Upper lobe of left lung (tissue), 6 donors: ENCODE measurements at regions not wholly inside any gene's neighbourhood (a gene's known extent, or its start where the extent isn't known, plus 50 kb on each side); places are given as distances from the start of the nearest gene placed in this dataset.

Source experiments
- ATAC-seq, 2 donors: fragments of 200-7000 bp; cut with Tn5 transposase; one replicate each; pipeline ENCODE4 v1.9.1; 2022; ENCODE audit warnings: mild to moderate bottlenecking in 2 of 2, moderate library complexity in 2 of 2; ENCODE audit not compliant: low FRiP score in 2 of 2
- DNase-seq, 2 donors: peaks; one replicate each; pipeline ENCODE4 v3.0.0-alpha.2; 2019 to 2020
- H3K27ac ChIP-seq, 4 donors: fragments of 200-600 bp; sonication (generic); one replicate each; pipeline ENCODE4 v1.5.1; 2016 to 2019
- H3K27me3 ChIP-seq, 4 donors: fragments of 200-600 bp; sonication (generic); one replicate each; pipeline ENCODE4 v1.5.1; 2017 to 2019
- H3K36me3 ChIP-seq, 4 donors: fragments of 200-600 bp; sonication (generic); one replicate each; pipeline ENCODE4 v1.5.1; 2016 to 2019
- H3K4me1 ChIP-seq, 4 donors: fragments of 200-600 bp; sonication (generic); one replicate each; pipeline ENCODE4 v1.5.1; 2018 to 2019
- H3K4me3 ChIP-seq, 4 donors: fragments of 200-600 bp; sonication (generic); one replicate each; pipeline ENCODE4 v1.5.1; 2017 to 2019; ENCODE audit warnings: mild to moderate bottlenecking in 2 of 4, moderate library complexity in 1 of 4
- H3K9me3 ChIP-seq, 4 donors: fragments of 200-600 bp; sonication (generic); one replicate each; pipeline ENCODE4 v1.5.1; 2018 to 2019
- CTCF ChIP-seq, 6 experiments: fragments of 450-650 bp in 4 of 6; fragments of 200-600 bp in 2 of 6; sonication (generic) in 2 of 6; IDR thresholded peaks; one replicate each; pipeline ENCODE4 v1.5.1; 2016 to 2019; ENCODE audit warnings: antibody characterized with exemption in 6 of 6
- EP300 ChIP-seq, 4 donors: sonication (generic); formaldehyde crosslinking; IDR thresholded peaks; one replicate each; pipeline ENCODE4 v1.5.1; 2017; ENCODE audit warnings: antibody characterized with exemption in 4 of 4, control low read depth in 2 of 4
- POLR2A ChIP-seq, 4 donors: fragments of 450-650 bp; IDR thresholded peaks; one replicate each; pipeline ENCODE4 v1.5.1; 2016 to 2017; ENCODE audit warnings: antibody characterized with exemption in 4 of 4, mild to moderate bottlenecking in 2 of 4
- POLR2AphosphoS5 ChIP-seq, 2 donors: sonication (generic); formaldehyde crosslinking; IDR thresholded peaks; one replicate each; pipeline ENCODE4 v1.5.1; 2017; ENCODE audit warnings: antibody characterized with exemption in 2 of 2
- WGBS, 2 donors: methylation state at CpG; one replicate each; pipeline ENCODE4 v1.1.5; 2017 to 2018; 5-methylcytosine and 5-hydroxymethylcytosine counted together
- donor health status: DM: no; HTN: no; CAD: no; lungs with moderate emphysema.
- donor health status: DM: no; HTN: yes; CAD: no; lungs with severe emphysema.

DNA sequence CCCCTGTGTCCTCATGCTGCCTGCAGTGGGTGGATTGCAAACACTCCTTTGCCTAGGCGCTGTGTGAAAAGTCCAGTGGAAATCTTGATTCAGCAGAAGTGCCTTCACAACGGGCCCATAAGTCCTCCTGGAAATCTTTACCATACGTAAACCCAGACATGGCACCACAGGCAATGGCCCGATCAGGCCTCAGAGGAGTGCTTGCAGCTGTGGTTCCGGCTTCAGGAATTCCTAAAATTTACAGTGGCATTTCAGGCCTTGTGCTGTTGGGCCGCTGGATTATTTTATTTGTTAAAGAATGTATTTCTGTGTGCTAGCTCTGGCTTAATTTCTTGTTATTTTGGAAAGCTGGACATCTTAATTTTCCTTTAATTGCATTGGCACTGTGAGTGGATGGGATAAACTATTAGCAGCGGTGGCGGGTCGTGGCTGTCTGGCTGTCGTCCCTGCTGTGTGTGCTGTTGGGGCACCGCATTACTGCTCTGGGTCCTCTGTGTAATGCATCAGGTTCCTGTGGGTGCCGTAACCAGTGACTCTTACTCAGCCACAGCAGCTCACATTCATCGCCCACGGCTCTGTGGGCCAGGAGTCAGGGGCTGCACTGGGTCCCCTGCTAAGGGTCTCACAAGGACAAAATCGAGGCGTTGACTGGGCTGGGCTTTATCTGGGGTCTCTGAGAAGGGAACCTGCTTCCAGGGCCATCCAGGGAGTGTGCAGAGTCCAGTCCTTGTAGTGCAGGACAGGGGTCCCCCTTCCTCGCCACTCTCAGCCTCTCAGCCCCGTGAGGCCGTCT lies 73.1 kb downstream of the RTP5 start:
- WGBS, 2 donors: 88 to 90% methylated on average over 16 to 19 of the region's 19 CpGs

GRCh38 chr2:241943209-241943850 lies 73.8 kb downstream of the RTP5 start:
- DNase-seq: no peak

More for the DNA sequence above, 73.1 kb downstream of the RTP5 start:
- no peak for DNase-seq
- no peak for ATAC-seq
- H3K4me1 ChIP-seq: no peaks in the 10 kb centered on the region
- H3K36me3 ChIP-seq: no peaks in the 10 kb centered on the region
- no peak for TF ChIP-seq POLR2A (IDR thresholded peaks at IDR 0.05)
- TF ChIP-seq CTCF (IDR thresholded peaks at IDR 0.05): no peak
- TF ChIP-seq EP300 (IDR thresholded peaks at IDR 0.05): no peak
- TF ChIP-seq POLR2AphosphoS5 (IDR thresholded peaks at IDR 0.05): no peak
- H3K27me3 ChIP-seq: no peaks in the 10 kb centered on the region
- no peaks in the 10 kb centered on the region for H3K9me3 ChIP-seq
- no peak overlapping the region for H3K27ac ChIP-seq
- no peak overlapping the region for H3K4me3 ChIP-seq

GRCh38 chr2:241943961-241944575 lies 74.5 kb downstream of the RTP5 start:
- Histone ChIP-seq H3K27ac (no peak overlapping the region), H3K36me3 (no peaks in the 10 kb centered on the region), H3K4me3 (no peak overlapping the region), H3K4me1 (no peaks in the 10 kb centered on the region), H3K27me3 (no peaks in the 10 kb centered on the region), H3K9me3 (no peaks in the 10 kb centered on the region)
- DNase-seq: no peak
- TF ChIP-seq POLR2A (IDR thresholded peaks at IDR 0.05): no peak
- no peak for TF ChIP-seq POLR2AphosphoS5 (IDR thresholded peaks at IDR 0.05)
- no peak for TF ChIP-seq CTCF (IDR thresholded peaks at IDR 0.05)
- TF ChIP-seq EP300 (IDR thresholded peaks at IDR 0.05): no peak
- ATAC-seq: no peak
- WGBS, 2 donors: 81 to 92% methylated on average over 17 of the region's 17 CpGs

More at GRCh38 chr2:241943209-241943850, 73.8 kb downstream of the RTP5 start:
- Histone ChIP-seq H3K4me3 (no peak overlapping the region), H3K27me3 (no peaks in the 10 kb centered on the region), H3K27ac (no peak overlapping the region), H3K36me3 (no peaks in the 10 kb centered on the region), H3K9me3 (no peaks in the 10 kb centered on the region), H3K4me1 (no peaks in the 10 kb centered on the region)
- WGBS, 2 donors: 87 to 90% methylated on average over 13 to 15 of the region's 15 CpGs
- ATAC-seq: no peak
- TF ChIP-seq POLR2AphosphoS5 (IDR thresholded peaks at IDR 0.05) (no peak), CTCF (IDR thresholded peaks at IDR 0.05) (no peak), POLR2A (IDR thresholded peaks at IDR 0.05) (no peak), EP300 (IDR thresholded peaks at IDR 0.05) (no peak)

GRCh38 chr2:241944821-241945220 lies 75.3 kb downstream of the RTP5 start:
- no peak for TF ChIP-seq EP300 (IDR thresholded peaks at IDR 0.05)
- no peak for TF ChIP-seq CTCF (IDR thresholded peaks at IDR 0.05)
- no peak for TF ChIP-seq POLR2A (IDR thresholded peaks at IDR 0.05)
- no peak for TF ChIP-seq POLR2AphosphoS5 (IDR thresholded peaks at IDR 0.05)
- ATAC-seq: no peak
- Histone ChIP-seq H3K4me1 (no peaks in the 10 kb centered on the region), H3K27ac (no peak overlapping the region), H3K4me3 (no peak overlapping the region), H3K9me3 (no peaks in the 10 kb centered on the region), H3K27me3 (no peaks in the 10 kb centered on the region), H3K36me3 (no peaks in the 10 kb centered on the region)
- WGBS, 2 donors: 74 to 84% methylated on average over 4 to 12 of the region's 12 CpGs
- DNase-seq: no peak
